IMR-90 (cell line): ENCODE measurements at regions not wholly inside any gene's neighbourhood (a gene's known extent, or its start where the extent isn't known, plus 50 kb on each side); places are given as distances from the start of the nearest gene placed in this dataset.
A peak's percentile ranks its signal among the peaks of the same experiment; 100 is the strongest.

Experiments
- ATAC-seq: fragments of 200-7000 bp; cut with Tn5 transposase; 2 replicates; pipeline ENCODE4 v1.9.1; 2020; ENCODE audit warnings: low read depth, mild to moderate bottlenecking, moderate library complexity
- BruUV-seq: library from RNA; stranded (reverse); fragments of 400-500 nt; replicated peaks from 2 replicates; lab custom pipeline; 2021; lab: Mats Ljungman, UMichigan
- CTCF ChIA-PET: fragments of 300-600 bp; formaldehyde crosslinking; extraction: SDS; loops from one replicate; lab custom pipeline; 2021; ENCODE audit warnings: antibody characterized with exemption; lab: Yijun Ruan, JAX
- POLR2A ChIA-PET: fragments of 300-600 bp; sonication (Branson Sonifier 250); formaldehyde crosslinking; loops from one replicate; lab custom pipeline; 2022; ENCODE audit warnings: antibody characterized with exemption; ENCODE audit not compliant: unreplicated experiment; lab: Charles Lee
- DNase-seq: peaks from one replicate; pipeline ENCODE4 v3.0.0; 2013
- H2AFZ ChIP-seq: replicated peaks from 2 replicates; pipeline ENCODE3; 2013; ENCODE audit warnings: low read length, mild to moderate bottlenecking; ENCODE audit not compliant: poor library complexity
- H2AK5ac ChIP-seq: 2 replicates; pipeline ENCODE4 v1.6.1; 2013; ENCODE audit warnings: low read depth, low read length, inconsistent platforms
- H2AK9ac ChIP-seq: replicated peaks from 2 replicates; pipeline ENCODE3; 2013; ENCODE audit warnings: mild to moderate bottlenecking, low read depth, low read length, moderate library complexity; ENCODE audit not compliant: poor library complexity
- H2BK120ac ChIP-seq: 2 replicates; pipeline ENCODE4 v1.6.1; 2013; ENCODE audit warnings: low read depth, low read length, inconsistent platforms
- H2BK15ac ChIP-seq: 3 replicates; pipeline ENCODE4 v1.6.1; 2013; ENCODE audit warnings: low read depth, low read length, inconsistent platforms
- H2BK20ac ChIP-seq: 2 replicates; pipeline ENCODE4 v1.6.1; 2013; ENCODE audit warnings: low read depth, mild to moderate bottlenecking, inconsistent platforms, low read length, moderate library complexity
- H2BK5ac ChIP-seq: 2 replicates; pipeline ENCODE4 v1.6.1; 2013; ENCODE audit warnings: mild to moderate bottlenecking, low read depth, low read length, inconsistent platforms; ENCODE audit not compliant: poor library complexity, severe bottlenecking
- H3K14ac ChIP-seq: replicated peaks from 2 replicates; pipeline ENCODE4 v1.6.1; 2013; ENCODE audit warnings: low read depth, low read length, inconsistent platforms
- H3K18ac ChIP-seq: 2 replicates; pipeline ENCODE4 v1.6.1; 2013; ENCODE audit warnings: low read depth, low read length, control low read depth
- H3K23ac ChIP-seq: 2 replicates; pipeline ENCODE4 v1.6.1; 2013; ENCODE audit warnings: low read depth, low read length, inconsistent platforms
- H3K27ac ChIP-seq: 2 replicates; pipeline ENCODE4 v1.5.1; 2013; ENCODE audit warnings: mild to moderate bottlenecking, control low read depth, low read length; ENCODE audit not compliant: insufficient read depth
- H3K27me3 ChIP-seq: 2 replicates; pipeline ENCODE4 v1.6.1; 2013; ENCODE audit warnings: low read length; ENCODE audit not compliant: control insufficient read depth, insufficient read depth
- H3K36me3 ChIP-seq: 2 replicates; pipeline ENCODE4 v1.6.1; 2013; ENCODE audit warnings: low read length, mixed read lengths; ENCODE audit not compliant: control insufficient read depth, insufficient read depth
- H3K4ac ChIP-seq: 2 replicates; pipeline ENCODE4 v1.6.1; 2013; ENCODE audit warnings: low read depth, low read length, inconsistent platforms
- H3K4me1 ChIP-seq: 2 replicates; pipeline ENCODE4 v1.6.1; 2013; ENCODE audit warnings: low read length, mixed read lengths; ENCODE audit not compliant: control insufficient read depth, insufficient read depth
- H3K4me2 ChIP-seq: 2 replicates; pipeline ENCODE4 v1.6.1; 2013; ENCODE audit warnings: low read depth, mild to moderate bottlenecking, control low read depth, low read length, moderate library complexity
- H3K4me3 ChIP-seq: 2 replicates; pipeline ENCODE4 v1.5.1; 2013; ENCODE audit warnings: low read depth, mild to moderate bottlenecking, control low read depth, low read length, moderate library complexity; ENCODE audit not compliant: insufficient read depth
- H3K56ac ChIP-seq: 2 replicates; pipeline ENCODE4 v1.6.1; 2013; ENCODE audit warnings: low read length, inconsistent platforms; ENCODE audit not compliant: insufficient read depth; ENCODE audit errors: extremely low read depth
- H3K79me1 ChIP-seq, 2 experiments: 2 replicates each; pipeline ENCODE4 v1.6.1; 2013; ENCODE audit warnings: low read length in 2 of 2, inconsistent platforms in 1 of 2, low read depth in 1 of 2
- H3K9ac ChIP-seq: 2 replicates; pipeline ENCODE4 v1.6.1; 2013; ENCODE audit warnings: low read depth, low read length, control low read depth
- H3K9me1 ChIP-seq: 2 replicates; pipeline ENCODE4 v1.6.1; 2013; ENCODE audit warnings: low read length, inconsistent platforms; ENCODE audit not compliant: insufficient read depth
- H3K9me3 ChIP-seq: 2 replicates; pipeline ENCODE4 v1.6.1; 2013; ENCODE audit warnings: low read length; ENCODE audit not compliant: control insufficient read depth, insufficient read depth
- H4K20me1 ChIP-seq: 2 replicates; pipeline ENCODE4 v1.6.1; 2013; ENCODE audit warnings: low read length, inconsistent platforms; ENCODE audit not compliant: insufficient read depth
- H4K5ac ChIP-seq: 2 replicates; pipeline ENCODE4 v1.6.1; 2013; ENCODE audit warnings: mild to moderate bottlenecking, low read depth, low read length, control low read depth
- H4K8ac ChIP-seq, 2 experiments: 2 replicates each; pipeline ENCODE4 v1.6.1; 2013; ENCODE audit warnings: low read depth in 2 of 2, low read length in 2 of 2, control low read depth in 1 of 2, inconsistent platforms in 1 of 2
- H4K91ac ChIP-seq: 2 replicates; pipeline ENCODE4 v1.6.1; 2013; ENCODE audit warnings: low read depth, low read length, inconsistent platforms; ENCODE audit not compliant: insufficient read depth
- CEBPB ChIP-seq: IDR thresholded peaks from 2 replicates; pipeline ENCODE4 v1.6.1; 2012; ENCODE audit warnings: low read depth, low read length, improper control_type of control experiment
- CHD1 ChIP-seq: IDR thresholded peaks from 2 replicates; pipeline ENCODE4 v1.6.1; 2012; ENCODE audit warnings: low read depth, low read length, improper control_type of control experiment
- FOS ChIP-seq: fragments of 150-350 bp; IDR thresholded peaks from 2 replicates; pipeline ENCODE4 v1.6.1; 2016; ENCODE audit warnings: low read depth, low read length
- MAFK ChIP-seq: IDR thresholded peaks from 2 replicates; pipeline ENCODE4 v1.6.1; 2012; ENCODE audit warnings: low read depth, low read length, improper control_type of control experiment
- NFE2L2 ChIP-seq: fragments of 150-350 bp; IDR thresholded peaks from 2 replicates; pipeline ENCODE4 v1.6.1; 2016; ENCODE audit warnings: low read depth, mild to moderate bottlenecking, low read length
- POLR2A ChIP-seq: IDR thresholded peaks from 2 replicates; pipeline ENCODE4 v1.6.1; 2012; ENCODE audit warnings: mild to moderate bottlenecking, low read depth, low read length
- RAD21 ChIP-seq: IDR thresholded peaks from 2 replicates; pipeline ENCODE4 v1.6.1; 2012; ENCODE audit warnings: low read length, improper control_type of control experiment
- RCOR1 ChIP-seq: IDR thresholded peaks from 2 replicates; pipeline ENCODE4 v1.6.1; 2012; ENCODE audit warnings: mild to moderate bottlenecking, low read length, improper control_type of control experiment; ENCODE audit not compliant: insufficient replicate concordance
- RFX5 ChIP-seq: IDR thresholded peaks from 2 replicates; pipeline ENCODE4 v1.8.0; 2012; ENCODE audit warnings: low read depth, mild to moderate bottlenecking, low read length, moderate library complexity
- SMC3 ChIP-seq: fragments of 150-350 bp; IDR thresholded peaks from 2 replicates; pipeline ENCODE4 v1.6.1; 2016; ENCODE audit warnings: low read depth, mild to moderate bottlenecking, antibody characterized with exemption, low read length, moderate library complexity
- WGBS, 2 experiments: methylation state at CpG; one replicate each; pipeline versions ENCODE4 v1.1.5 to v1.1.7; 2013; ENCODE audit warnings: missing lambda C conversion rate in 2 of 2; ENCODE audit not compliant: insufficient read length in 1 of 2; ENCODE audit errors: extremely low coverage in 2 of 2; 5-methylcytosine and 5-hydroxymethylcytosine counted together
- dilution Hi-C: fragments of 300-500 bp; cut with HindIII; formaldehyde crosslinking; loops from one replicate; pipeline ENCODE4 v1.14.3; 2018; ENCODE audit warnings: low sequenced_read_pairs; ENCODE audit not compliant: unreplicated experiment
- in situ Hi-C: fragments of 300-500 bp; cut with MboI; formaldehyde crosslinking; loops from 3 replicates; pipeline ENCODE4 v1.14.3; 2019; ENCODE audit warnings: low sequenced_read_pairs, inconsistent platforms, mixed read lengths
- intact Hi-C: fragments of 100-400 bp; cut with micrococcal nuclease; formaldehyde crosslinking; loops from 2 replicates; pipeline ENCODE4 v1.10.0; 2022
- TF ChIP-seq, protein P1 (sequence below): fragments of 150-350 bp; IDR thresholded peaks from 2 replicates; pipeline ENCODE4 v1.6.1; 2016; ENCODE audit warnings: low read depth, mild to moderate bottlenecking, low read length, moderate library complexity, borderline replicate concordance
- TF ChIP-seq, protein P2 (sequence below): conservative IDR thresholded peaks from 2 replicates; pipeline ENCODE4 v1.5.1; 2012; ENCODE audit warnings: mild to moderate bottlenecking, low read depth, low read length, improper control_type of control experiment

DNA sequence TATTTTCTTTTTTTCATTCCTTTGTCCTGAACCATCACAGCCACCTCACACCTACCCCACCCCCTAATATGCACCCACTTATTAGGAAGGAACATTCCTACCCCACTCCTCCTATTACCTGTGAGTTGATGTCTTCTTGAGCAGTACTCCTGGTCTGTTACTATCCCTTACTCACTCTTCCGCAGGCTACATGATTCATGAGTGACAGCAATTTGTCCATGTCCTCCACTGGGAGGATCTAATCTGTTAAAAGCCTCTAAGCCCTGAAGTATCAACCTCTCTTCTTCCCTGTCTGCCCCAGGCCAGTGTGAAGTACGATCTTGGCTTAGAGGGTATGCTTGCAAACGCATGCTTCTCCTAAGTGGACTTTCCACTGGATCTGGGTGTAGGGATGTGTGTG, 75.6 kb upstream of the RFX8 start:
- Histone ChIP-seq H3K56ac (no peak overlapping the region), H3K4ac (no peak overlapping the region), H2BK20ac (no peak overlapping the region), H2AK5ac (no peak overlapping the region), H3K14ac (no peak overlapping the region), H4K20me1 (no peaks in the 10 kb centered on the region), H3K4me1 (peaks cover 3% of the 10 kb centered on the region), H4K8ac (no peak overlapping the region), H3K27me3 (no peaks in the 10 kb centered on the region), H2AFZ (peak overlapping the region; percentile 5), H3K79me1 (no peaks in the 10 kb centered on the region), H3K18ac (no peak overlapping the region), H3K9ac (no peak overlapping the region), H2BK5ac (no peak overlapping the region), H3K23ac (no peak overlapping the region), H2BK120ac (no peak overlapping the region), H3K4me3 (no peak overlapping the region), H3K27ac (no peak overlapping the region), H4K5ac (no peak overlapping the region), H4K91ac (no peak overlapping the region), H3K4me2 (no peak overlapping the region), H2AK9ac (no peak overlapping the region), H3K9me3 (no peaks in the 10 kb centered on the region), H3K9me1 (peaks cover 5% of the 10 kb centered on the region), H2BK15ac (no peak overlapping the region), H3K36me3 (no peaks in the 10 kb centered on the region)
- dilution Hi-C loops (no loop called here), intact Hi-C loops (no loop called here), in situ Hi-C loops (no loop called here)
- ChIA-PET CTCF (no interaction called here), POLR2A (no interaction called here)
- no CpG with 5 or more reads among the region's 3 CpGs for WGBS, 2 experiments
- DNase-seq (no peak), ATAC-seq (no peak)
- TF ChIP-seq, protein P1, sequence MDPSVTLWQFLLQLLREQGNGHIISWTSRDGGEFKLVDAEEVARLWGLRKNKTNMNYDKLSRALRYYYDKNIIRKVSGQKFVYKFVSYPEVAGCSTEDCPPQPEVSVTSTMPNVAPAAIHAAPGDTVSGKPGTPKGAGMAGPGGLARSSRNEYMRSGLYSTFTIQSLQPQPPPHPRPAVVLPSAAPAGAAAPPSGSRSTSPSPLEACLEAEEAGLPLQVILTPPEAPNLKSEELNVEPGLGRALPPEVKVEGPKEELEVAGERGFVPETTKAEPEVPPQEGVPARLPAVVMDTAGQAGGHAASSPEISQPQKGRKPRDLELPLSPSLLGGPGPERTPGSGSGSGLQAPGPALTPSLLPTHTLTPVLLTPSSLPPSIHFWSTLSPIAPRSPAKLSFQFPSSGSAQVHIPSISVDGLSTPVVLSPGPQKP = no peak
- TF ChIP-seq CHD1 = no peak
- no peak for TF ChIP-seq MAFK
- TF ChIP-seq CEBPB = no peak
- no peak for TF ChIP-seq RFX5
- TF ChIP-seq, protein P2, sequence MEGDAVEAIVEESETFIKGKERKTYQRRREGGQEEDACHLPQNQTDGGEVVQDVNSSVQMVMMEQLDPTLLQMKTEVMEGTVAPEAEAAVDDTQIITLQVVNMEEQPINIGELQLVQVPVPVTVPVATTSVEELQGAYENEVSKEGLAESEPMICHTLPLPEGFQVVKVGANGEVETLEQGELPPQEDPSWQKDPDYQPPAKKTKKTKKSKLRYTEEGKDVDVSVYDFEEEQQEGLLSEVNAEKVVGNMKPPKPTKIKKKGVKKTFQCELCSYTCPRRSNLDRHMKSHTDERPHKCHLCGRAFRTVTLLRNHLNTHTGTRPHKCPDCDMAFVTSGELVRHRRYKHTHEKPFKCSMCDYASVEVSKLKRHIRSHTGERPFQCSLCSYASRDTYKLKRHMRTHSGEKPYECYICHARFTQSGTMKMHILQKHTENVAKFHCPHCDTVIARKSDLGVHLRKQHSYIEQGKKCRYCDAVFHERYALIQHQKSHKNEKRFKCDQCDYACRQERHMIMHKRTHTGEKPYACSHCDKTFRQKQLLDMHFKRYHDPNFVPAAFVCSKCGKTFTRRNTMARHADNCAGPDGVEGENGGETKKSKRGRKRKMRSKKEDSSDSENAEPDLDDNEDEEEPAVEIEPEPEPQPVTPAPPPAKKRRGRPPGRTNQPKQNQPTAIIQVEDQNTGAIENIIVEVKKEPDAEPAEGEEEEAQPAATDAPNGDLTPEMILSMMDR = no peak
- no peak for TF ChIP-seq POLR2A
- no peak for TF ChIP-seq RAD21
- TF ChIP-seq SMC3 = no peak
- no peak for TF ChIP-seq FOS
- TF ChIP-seq RCOR1 = no peak
- TF ChIP-seq NFE2L2 = no peak
- no TSS peak for BruUV-seq
